Tibial nerve (tissue), 4 donors: ENCODE measurements at regions not wholly inside any gene's neighbourhood (a gene's known extent, or its start where the extent isn't known, plus 50 kb on each side); places are given as distances from the start of the nearest gene placed in this dataset.
A peak's percentile ranks its signal among the peaks of the same experiment; 100 is the strongest.

Experiments used
- DNase-seq, 2 donors: peaks; one replicate each; pipeline ENCODE4 v3.0.0-alpha.2; 2019; ENCODE audit warnings: low spot score in 2 of 2
- H3K27ac ChIP-seq, 4 donors: fragments of 200-600 bp; sonication (generic) in 3 of 4; one replicate each; pipeline ENCODE4 v1.5.1; 2017 to 2019; ENCODE audit warnings: mild to moderate bottlenecking in 1 of 4
- H3K27me3 ChIP-seq, 2 donors: fragments of 200-600 bp; sonication (generic) in 1 of 2; one replicate each; pipeline versions ENCODE4 v1.5.1 to v1.6.0; 2017 to 2019
- H3K36me3 ChIP-seq, 3 donors: fragments of 200-600 bp; sonication (generic); one replicate each; pipeline ENCODE4 v1.5.1; 2018 to 2019
- H3K4me1 ChIP-seq, 4 donors: fragments of 200-600 bp; sonication (generic) in 3 of 4; one replicate each; pipeline ENCODE4 v1.5.1; 2017 to 2019
- H3K4me3 ChIP-seq, 4 donors: fragments of 200-600 bp; sonication (generic) in 3 of 4; one replicate each; pipeline ENCODE4 v1.5.1; 2017 to 2019; ENCODE audit warnings: mild to moderate bottlenecking in 1 of 4, moderate library complexity in 1 of 4
- H3K9me3 ChIP-seq, 4 donors: fragments of 200-600 bp; sonication (generic) in 3 of 4; one replicate each; pipeline ENCODE4 v1.5.1; 2017 to 2019
- CTCF ChIP-seq, 5 experiments: fragments of 200-600 bp in 3 of 5; fragments of 450-650 bp in 2 of 5; sonication (generic) in 3 of 5; IDR thresholded peaks; one replicate each; pipeline ENCODE4 v1.5.1; 2016 to 2019; ENCODE audit warnings: antibody characterized with exemption in 5 of 5, mild to moderate bottlenecking in 3 of 5, moderate library complexity in 2 of 5
- EP300 ChIP-seq, 2 donors: sonication (generic); formaldehyde crosslinking; IDR thresholded peaks; one replicate each; pipeline ENCODE4 v1.6.1; 2017; ENCODE audit warnings: antibody characterized with exemption in 2 of 2, mild to moderate bottlenecking in 1 of 2
- POLR2A ChIP-seq, 2 donors: fragments of 450-650 bp; IDR thresholded peaks; one replicate each; pipeline ENCODE4 v1.6.1; 2017; ENCODE audit warnings: antibody characterized with exemption in 2 of 2, mild to moderate bottlenecking in 2 of 2, moderate library complexity in 2 of 2
- WGBS, 2 donors: methylation state at CpG; one replicate each; pipeline ENCODE4 v1.1.5; 2018; 5-methylcytosine and 5-hydroxymethylcytosine counted together

- DNase-seq = no peak
- 72 to 90% methylated on average over 2 of the region's 2 CpGs for WGBS, 2 donors
- H3K4me3 ChIP-seq = no peak overlapping the region
- H3K27ac ChIP-seq = no peak overlapping the region
- H3K9me3 ChIP-seq = peaks cover 0 to 4% (median 0%) of the 10 kb centered on the region in 4 donors
- H3K27me3 ChIP-seq = no peaks in the 10 kb centered on the region
- TF ChIP-seq POLR2A (IDR thresholded peaks at IDR 0.05) = no peak
- TF ChIP-seq EP300 (IDR thresholded peaks at IDR 0.05) = no peak
- no peak for TF ChIP-seq CTCF (IDR thresholded peaks at IDR 0.05)
- H3K4me1 ChIP-seq = no peaks in the 10 kb centered on the region
- H3K36me3 ChIP-seq = no peaks in the 10 kb centered on the region
Measured at GRCh38 chr12:13450231-13451080, 253.9 kb downstream of the EMP1 start.

GRCh38 chr12:13444076-13444475, 247.6 kb downstream of the EMP1 start:
- no peak for DNase-seq
- H3K27ac ChIP-seq = no peak overlapping the region
- H3K27me3 ChIP-seq = no peaks in the 10 kb centered on the region
- H3K36me3 ChIP-seq = no peaks in the 10 kb centered on the region
- no peak overlapping the region for H3K4me3 ChIP-seq
- H3K4me1 ChIP-seq = peaks cover 0 to 15% (median 0%) of the 10 kb centered on the region in 4 donors
- H3K9me3 ChIP-seq = peaks cover 0 to 6% (median 0%) of the 10 kb centered on the region in 4 donors
- 81 to 85% methylated on average over 4 of the region's 4 CpGs for WGBS, 2 donors
- TF ChIP-seq EP300 (IDR thresholded peaks at IDR 0.05) (no peak), POLR2A (IDR thresholded peaks at IDR 0.05) (no peak), CTCF (IDR thresholded peaks at IDR 0.05) (no peak)

- peaks cover 0 to 6% (median 0%) of the 10 kb centered on the region in 4 donors for H3K9me3 ChIP-seq
- TF ChIP-seq CTCF (IDR thresholded peaks at IDR 0.05) (no peak), EP300 (IDR thresholded peaks at IDR 0.05) (peak in 1 of 2 donors; percentile 32), POLR2A (IDR thresholded peaks at IDR 0.05) (no peak)
- DNase-seq = no peak
- no peaks in the 10 kb centered on the region for H3K36me3 ChIP-seq
- peak overlapping the region in 1 of 4 donors; percentile 36 for H3K27ac ChIP-seq
- no peak overlapping the region for H3K4me3 ChIP-seq
- H3K4me1 ChIP-seq = peaks cover 0 to 15% (median 0%) of the 10 kb centered on the region in 4 donors
- no peaks in the 10 kb centered on the region for H3K27me3 ChIP-seq
Measured at GRCh38 chr12:13443498-13443897, 247.0 kb downstream of the EMP1 start.

- no peak for TF ChIP-seq POLR2A (IDR thresholded peaks at IDR 0.05)
- no peak for TF ChIP-seq CTCF (IDR thresholded peaks at IDR 0.05)
- no peak for TF ChIP-seq EP300 (IDR thresholded peaks at IDR 0.05)
Measured at GRCh38 chr12:13443028-13443427, 246.5 kb downstream of the EMP1 start.

GRCh38 chr12:13442457-13442856, 245.9 kb downstream of the EMP1 start:
- Histone ChIP-seq H3K9me3 (peaks cover 0 to 6% (median 0%) of the 10 kb centered on the region in 4 donors), H3K4me3 (no peak overlapping the region), H3K27ac (peak overlapping the region in 2 of 4 donors; percentile 29 to 36), H3K4me1 (peaks cover 0 to 15% (median 0%) of the 10 kb centered on the region in 4 donors), H3K27me3 (no peaks in the 10 kb centered on the region), H3K36me3 (no peaks in the 10 kb centered on the region)
- TF ChIP-seq POLR2A (IDR thresholded peaks at IDR 0.05) (no peak), EP300 (IDR thresholded peaks at IDR 0.05) (peak in 1 of 2 donors; percentile 76), CTCF (IDR thresholded peaks at IDR 0.05) (no peak)
- DNase-seq = no peak
- 39 to 65% methylated on average over 1 of the region's 1 CpG for WGBS, 2 donors

More at GRCh38 chr12:13443028-13443427, 246.5 kb downstream of the EMP1 start:
- no peak for DNase-seq
- no peak overlapping the region for H3K4me3 ChIP-seq
- H3K36me3 ChIP-seq = no peaks in the 10 kb centered on the region
- H3K4me1 ChIP-seq = peaks cover 0 to 15% (median 0%) of the 10 kb centered on the region in 4 donors
- no peaks in the 10 kb centered on the region for H3K27me3 ChIP-seq
- peaks cover 0 to 6% (median 0%) of the 10 kb centered on the region in 4 donors for H3K9me3 ChIP-seq
- 80% methylated on average over 2 of the region's 2 CpGs for WGBS, 2 donors
- H3K27ac ChIP-seq = peak overlapping the region in 2 of 4 donors; percentile 29 to 36
